ENCODE measurements at regions not wholly inside any gene's neighbourhood (a gene's known extent, or its start where the extent isn't known, plus 50 kb on each side); places are given as distances from the start of the nearest gene placed in this dataset.
A peak's percentile ranks its signal among the peaks of the same experiment; 100 is the strongest.

- TF ChIP-seq TAF1 (IDR thresholded peaks at IDR 0.05; ENCODE audit: borderline replicate concordance, low read depth, low read length), result no peak
- no peak for TF ChIP-seq FOXJ3 (CRISPR knock-in tag; IDR thresholded peaks at IDR 0.05)
- TF ChIP-seq CTCF (IDR thresholded peaks at IDR 0.05), result peak; percentile 97
- no peak for TF ChIP-seq ELF1 (IDR thresholded peaks at IDR 0.05)
- no peak for TF ChIP-seq GABPA (IDR thresholded peaks at IDR 0.05; ENCODE audit: low read depth)
- no peak for TF ChIP-seq PBX3 (IDR thresholded peaks at IDR 0.05)
- no peak for TF ChIP-seq REST (IDR thresholded peaks at IDR 0.05; ENCODE audit: low read depth, low read length)
- TF ChIP-seq POLR2AphosphoS5 (IDR thresholded peaks at IDR 0.05; ENCODE audit: low read depth, low read length), result no peak
- TF ChIP-seq RXRA (IDR thresholded peaks at IDR 0.05; ENCODE audit: borderline replicate concordance, low read depth), result no peak
- peak; percentile 93 for TF ChIP-seq RAD21 (IDR thresholded peaks at IDR 0.05; ENCODE audit: low read length)
- no peak for TF ChIP-seq EZH2phosphoT487 (IDR thresholded peaks at IDR 0.05; ENCODE audit: borderline replicate concordance, low read depth)
These were observed 55.0 kb upstream of the VWDE start for GRCh38 chr7:12458520-12459131.

Measured in SK-N-SH (cell line).